HG03378 (cell line): ENCODE measurements at regions not wholly inside any gene's neighbourhood (a gene's known extent, or its start where the extent isn't known, plus 50 kb on each side); places are given as distances from the start of the nearest gene placed in this dataset.

Source experiments
- ATAC-seq: cut with Tn5 transposase; IDR thresholded peaks from one replicate; pipeline ENCODE4 v1.9.1; 2021; ENCODE audit warnings: mild to moderate bottlenecking, moderate library complexity; ENCODE audit not compliant: unreplicated experiment

- no peak for ATAC-seq
Observed at GRCh38 chr22:47289336-47289985, 527.0 kb downstream of the TBC1D22A start.

DNA sequence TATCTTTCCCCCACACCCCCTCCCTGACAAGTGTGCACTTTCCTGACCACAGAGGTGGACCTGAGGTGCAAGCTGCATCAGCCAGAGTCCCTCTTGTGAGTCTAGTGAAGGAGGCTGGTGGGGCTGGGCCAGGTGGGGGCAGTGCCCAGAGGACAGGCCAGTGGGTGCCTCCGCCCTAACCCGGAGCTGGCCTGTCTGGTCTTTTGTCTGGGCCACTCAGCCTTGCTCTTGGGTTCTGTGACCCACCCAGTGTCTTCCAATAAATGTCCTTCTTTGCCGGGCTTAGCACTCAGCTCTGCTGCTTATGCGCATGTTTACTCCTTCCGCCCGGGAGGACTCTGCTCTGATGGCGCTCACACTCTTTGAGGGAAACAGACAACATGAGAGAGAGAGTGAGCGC, 526.2 kb downstream of the TBC1D22A start:
- ATAC-seq: no peak

GRCh38 chr22:47287516-47287915, 525.1 kb downstream of the TBC1D22A start:
- ATAC-seq: no peak

GRCh38 chr22:47286590-47286989, 524.1 kb downstream of the TBC1D22A start:
- no peak for ATAC-seq

DNA sequence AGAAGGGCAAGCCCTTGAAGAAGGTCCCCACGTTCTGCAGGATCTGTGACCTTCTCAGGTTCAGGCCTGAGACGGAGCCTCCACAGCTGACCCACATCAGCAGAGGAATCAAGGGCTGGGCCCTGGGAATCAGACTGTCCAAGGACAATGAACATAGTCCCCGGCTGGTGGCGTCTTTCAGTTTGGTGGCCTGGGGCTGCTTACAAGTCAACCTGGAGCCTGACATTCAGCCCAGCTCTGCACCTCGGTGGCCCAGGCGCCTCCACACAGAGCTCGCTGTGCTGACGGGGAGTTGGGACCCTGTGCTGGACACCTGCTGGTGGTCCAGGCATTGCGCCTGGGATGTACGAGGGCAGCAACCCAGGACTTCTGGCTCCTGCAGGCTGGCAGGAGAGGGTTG, 523.5 kb downstream of the TBC1D22A start:
- ATAC-seq: no peak

- no peak for ATAC-seq
Observed at GRCh38 chr22:47284822-47285221, 522.4 kb downstream of the TBC1D22A start.

- no peak for ATAC-seq
Observed at GRCh38 chr22:47284360-47284759, 521.9 kb downstream of the TBC1D22A start.

DNA sequence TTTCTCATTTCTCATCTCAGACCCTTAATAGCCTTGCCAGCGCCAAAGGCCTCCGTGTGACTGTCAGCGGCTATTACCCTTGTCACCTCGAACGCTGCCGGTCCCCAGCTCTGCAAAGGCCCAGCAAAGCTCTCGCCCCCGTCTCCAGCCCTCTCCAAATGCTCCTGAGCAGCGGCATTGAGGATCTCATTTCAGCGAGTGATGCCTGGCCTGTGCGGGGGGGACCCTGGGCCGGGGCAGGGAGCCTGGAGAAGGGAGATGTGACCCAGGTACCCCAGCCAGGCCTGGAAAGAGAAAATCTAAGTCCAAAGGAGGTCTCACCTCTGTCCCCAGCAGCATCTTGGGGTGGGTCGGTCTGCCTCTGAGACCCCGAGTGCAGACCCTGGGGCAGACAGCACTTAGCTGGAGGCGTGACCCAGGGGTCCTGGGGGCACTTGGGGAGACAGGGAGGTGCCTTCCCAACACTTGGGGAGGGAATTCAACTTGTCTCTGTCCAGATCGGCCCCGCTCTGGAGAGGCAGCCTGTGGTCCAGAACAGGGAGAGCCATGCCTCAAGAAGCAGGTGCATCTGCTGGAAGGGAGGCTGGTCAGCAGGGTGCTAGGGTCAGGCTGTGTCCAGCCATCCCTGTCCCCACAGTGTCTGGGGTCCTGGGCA, 521.3 kb downstream of the TBC1D22A start:
- ATAC-seq: no peak

DNA sequence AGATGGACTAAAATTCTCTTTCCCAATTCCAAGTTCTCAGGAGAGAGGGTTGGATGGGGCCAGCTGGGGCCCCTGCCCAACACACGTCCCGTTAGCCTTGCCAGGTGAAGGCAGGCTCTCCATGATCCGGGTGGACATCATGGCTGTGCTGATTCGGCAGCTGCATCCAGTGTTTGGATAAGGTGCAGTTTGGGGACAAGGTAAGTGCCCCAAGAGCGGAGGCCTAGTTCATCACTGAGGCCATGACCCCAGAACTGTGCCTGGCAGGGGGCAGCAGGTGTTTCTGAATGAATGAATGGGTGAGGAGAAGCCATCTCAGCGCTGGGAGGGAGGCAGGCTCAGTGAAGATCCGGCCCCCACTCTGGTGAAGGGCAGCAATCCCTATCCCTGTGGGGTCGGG, 520.4 kb downstream of the TBC1D22A start:
- ATAC-seq: no peak

DNA sequence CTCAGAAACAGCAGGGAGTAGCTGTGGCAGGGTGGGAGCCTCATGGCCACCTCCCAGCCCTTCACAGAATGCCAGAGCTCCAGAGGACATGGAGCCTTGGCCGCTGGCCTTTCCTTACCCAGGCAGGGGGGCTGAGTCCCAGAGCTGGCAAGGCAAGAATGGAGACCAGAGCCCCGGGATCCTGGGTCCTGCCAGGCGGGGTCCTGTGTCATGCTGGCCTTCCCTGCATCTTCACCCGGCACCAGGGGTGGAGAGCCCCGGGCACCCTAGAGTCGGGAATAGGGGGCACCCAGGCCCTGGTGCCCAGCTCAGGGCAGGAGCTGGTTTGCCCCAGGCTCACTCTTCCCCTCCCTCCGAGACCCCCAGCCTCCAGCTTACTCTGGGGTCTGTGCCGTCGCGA, 519.9 kb downstream of the TBC1D22A start:
- ATAC-seq: no peak

- no peak for ATAC-seq
Observed at GRCh38 chr22:47281126-47282106, 519.0 kb downstream of the TBC1D22A start.

DNA sequence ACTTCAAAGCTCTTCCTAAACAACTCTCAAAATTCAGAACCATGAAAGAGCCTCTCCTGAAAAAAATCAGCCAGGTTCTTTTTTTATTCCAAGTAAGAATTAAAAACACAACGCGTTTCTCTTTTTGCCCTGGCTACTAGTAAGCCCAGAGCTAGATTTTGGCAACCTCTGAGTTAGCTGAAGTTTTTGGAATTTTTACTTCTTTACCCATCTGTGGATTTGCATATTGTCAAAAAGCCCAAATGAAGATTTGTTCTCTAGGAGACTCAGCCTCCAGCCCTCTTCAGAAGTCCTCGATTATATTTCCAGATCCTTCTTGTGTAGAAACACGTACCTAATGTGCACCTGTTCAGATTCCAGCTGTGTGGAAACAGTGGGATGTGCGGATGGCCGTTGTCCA, 517.9 kb downstream of the TBC1D22A start:
- no peak for ATAC-seq

GRCh38 chr22:47279746-47280145, 517.3 kb downstream of the TBC1D22A start:
- ATAC-seq: no peak

DNA sequence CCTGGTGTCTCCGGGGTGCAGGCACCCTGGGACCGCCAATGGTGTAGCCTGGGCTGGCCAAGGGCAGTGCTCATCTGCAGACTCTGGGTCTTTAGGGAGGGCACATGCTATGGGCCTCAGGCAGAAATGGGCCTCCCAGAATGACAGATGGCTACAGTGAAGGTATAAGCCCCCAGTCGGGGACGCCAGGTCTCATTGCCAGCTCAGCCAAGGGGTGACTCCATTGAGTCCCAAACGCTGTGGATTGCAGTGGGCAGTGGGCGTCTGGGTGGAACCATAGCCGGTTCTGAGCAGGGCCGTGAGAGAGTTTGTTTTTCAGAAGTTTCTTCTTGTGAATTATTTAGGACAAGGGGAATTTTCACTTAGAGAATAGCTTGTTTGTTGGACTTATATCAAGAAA, 516.9 kb downstream of the TBC1D22A start:
- no peak for ATAC-seq

GRCh38 chr22:47278655-47279054, 516.2 kb downstream of the TBC1D22A start:
- ATAC-seq: no peak

DNA sequence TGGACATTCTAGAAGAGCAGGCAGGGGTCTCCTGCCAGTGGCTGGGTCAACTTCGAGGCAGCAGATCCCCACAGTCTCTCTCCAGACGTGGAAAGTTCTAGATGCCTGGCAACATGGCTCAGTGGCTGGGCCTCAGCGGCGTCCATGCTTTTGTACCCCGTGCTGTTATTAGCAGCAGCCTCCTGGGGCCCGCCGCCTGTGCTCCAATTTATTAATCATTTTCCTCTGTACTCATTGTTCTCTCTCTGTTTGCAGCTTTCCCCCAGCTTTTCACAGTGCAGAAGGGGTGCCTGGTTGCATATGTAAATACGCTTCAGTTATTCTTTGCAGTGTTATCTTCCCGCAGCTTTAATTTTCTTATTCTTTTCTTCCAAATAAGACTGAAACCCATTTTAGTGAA, 515.1 kb downstream of the TBC1D22A start:
- no peak for ATAC-seq

- no peak for ATAC-seq
Observed at GRCh38 chr22:47276991-47277390, 514.5 kb downstream of the TBC1D22A start.

- no peak for ATAC-seq
Observed at GRCh38 chr22:47276450-47276820, 514.0 kb downstream of the TBC1D22A start.

DNA sequence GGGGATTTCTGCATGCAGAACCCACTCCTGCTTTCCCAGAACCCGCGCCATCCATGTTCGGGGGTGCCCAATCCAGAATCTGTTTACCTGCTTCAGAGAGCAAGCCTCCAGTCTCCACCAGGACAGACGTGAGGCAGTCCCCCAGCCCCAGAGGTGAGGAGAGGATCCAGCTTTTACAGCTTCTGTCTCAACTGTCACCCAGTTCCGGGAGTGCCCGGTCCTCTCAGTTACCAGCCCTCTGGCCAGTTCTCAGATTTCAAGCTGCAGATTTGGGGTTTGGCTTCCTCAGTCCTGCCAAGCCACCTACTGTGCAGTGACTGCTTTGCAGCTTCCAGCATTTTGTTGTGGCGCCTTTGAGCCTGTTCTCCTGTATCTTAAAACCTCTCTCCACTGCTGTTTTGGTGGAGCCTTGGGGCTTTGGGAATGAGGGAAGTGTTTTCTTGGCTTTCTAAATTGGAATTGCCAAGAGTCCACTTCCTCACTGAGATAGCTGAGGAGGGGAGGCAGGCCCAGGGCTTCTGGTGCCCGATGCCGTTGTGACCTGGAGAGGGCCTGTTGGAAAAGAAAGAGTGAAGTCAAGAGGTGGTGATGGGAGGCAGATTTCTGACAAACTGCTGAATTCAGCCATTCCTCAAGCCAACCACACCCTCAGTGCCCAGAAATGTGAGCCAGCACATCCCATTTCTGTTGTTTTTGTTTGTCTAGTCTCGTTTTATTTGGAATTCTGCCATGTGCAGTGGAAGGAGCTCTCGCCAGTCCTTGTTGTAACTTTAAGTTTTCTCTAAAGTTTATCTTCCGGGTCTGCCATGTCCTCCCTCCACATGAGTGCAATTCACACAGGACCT, 513.4 kb downstream of the TBC1D22A start:
- ATAC-seq: no peak

- ATAC-seq: no peak
Observed at GRCh38 chr22:47274196-47274595, 511.7 kb downstream of the TBC1D22A start.
